H9 (cell line): ENCODE measurements at regions not wholly inside any gene's neighbourhood (a gene's known extent, or its start where the extent isn't known, plus 50 kb on each side); places are given as distances from the start of the nearest gene placed in this dataset.

Experiments
- DNase-seq: peaks from one replicate; pipeline ENCODE4 v3.0.0-alpha.2; 2017
- H2AFZ ChIP-seq: one replicate; pipeline ENCODE4 v1.6.1; 2013; ENCODE audit warnings: mild to moderate bottlenecking, low read length, control low read depth, moderate library complexity
- H2AK5ac ChIP-seq: 2 replicates; pipeline ENCODE4 v1.6.1; 2013; ENCODE audit warnings: low read length, control low read depth, mixed read lengths; ENCODE audit not compliant: insufficient read length
- H2BK120ac ChIP-seq: one replicate; pipeline ENCODE4 v1.6.1; 2013; ENCODE audit warnings: low read depth, mild to moderate bottlenecking, low read length, control low read depth, inconsistent platforms; ENCODE audit not compliant: poor library complexity, severe bottlenecking
- H2BK12ac ChIP-seq: 2 replicates; pipeline ENCODE4 v1.6.1; 2013; ENCODE audit warnings: low read length, control low read depth, mixed read lengths, low read depth; ENCODE audit not compliant: insufficient read length
- H2BK15ac ChIP-seq: 2 replicates; pipeline ENCODE4 v1.6.1; 2013; ENCODE audit warnings: low read depth, low read length, control low read depth
- H2BK20ac ChIP-seq: one replicate; pipeline ENCODE4 v1.6.1; 2013; ENCODE audit warnings: low read depth, mild to moderate bottlenecking, low read length, control low read depth, inconsistent platforms; ENCODE audit not compliant: poor library complexity, severe bottlenecking
- H2BK5ac ChIP-seq: 2 replicates; pipeline ENCODE4 v1.6.1; 2013; ENCODE audit warnings: low read length, control low read depth, mixed read lengths; ENCODE audit not compliant: insufficient read length
- H3K14ac ChIP-seq: 2 replicates; pipeline ENCODE4 v1.6.1; 2013; ENCODE audit warnings: low read length, control low read depth; ENCODE audit not compliant: insufficient read depth
- H3K18ac ChIP-seq: 2 replicates; pipeline ENCODE4 v1.6.1; 2013; ENCODE audit warnings: low read depth, mild to moderate bottlenecking, mixed read lengths, low read length, control low read depth; ENCODE audit not compliant: insufficient read length
- H3K23ac ChIP-seq: 2 replicates; pipeline ENCODE4 v1.6.1; 2013; ENCODE audit warnings: low read length, control low read depth, mixed read lengths, low read depth; ENCODE audit not compliant: insufficient read length
- H3K23me2 ChIP-seq: 2 replicates; pipeline ENCODE4 v1.6.1; 2013; ENCODE audit warnings: low read depth, mild to moderate bottlenecking, mixed read lengths, low read length, control low read depth; ENCODE audit not compliant: insufficient read length, poor library complexity, severe bottlenecking
- H3K27ac ChIP-seq: 2 replicates; pipeline ENCODE4 v1.5.1; 2013; ENCODE audit warnings: low read length, control low read depth, mixed read lengths, low read depth; ENCODE audit not compliant: insufficient read length
- H3K27me3 ChIP-seq: 2 replicates; pipeline ENCODE4 v1.6.1; 2013; ENCODE audit warnings: low read length, control low read depth, inconsistent platforms; ENCODE audit not compliant: insufficient read depth
- H3K4ac ChIP-seq: 2 replicates; pipeline ENCODE4 v1.6.1; 2013; ENCODE audit warnings: low read depth, mild to moderate bottlenecking, control low read depth, inconsistent platforms, low read length, moderate library complexity
- H3K4me1 ChIP-seq: 2 replicates; pipeline ENCODE4 v1.6.1; 2013; ENCODE audit warnings: low read length, control low read depth, inconsistent platforms; ENCODE audit not compliant: insufficient read depth
- H3K4me2 ChIP-seq: 2 replicates; pipeline ENCODE4 v1.6.1; 2013; ENCODE audit warnings: low read length, control low read depth, mixed read lengths; ENCODE audit not compliant: insufficient read length, insufficient read depth
- H3K56ac ChIP-seq: 2 replicates; pipeline ENCODE4 v1.6.1; 2013; ENCODE audit warnings: low read depth, mild to moderate bottlenecking, mixed read lengths, low read length, control low read depth; ENCODE audit not compliant: insufficient read length
- H3K79me1 ChIP-seq: 2 replicates; pipeline ENCODE4 v1.6.1; 2013; ENCODE audit warnings: low read depth, mild to moderate bottlenecking, moderate library complexity, low read length, control low read depth, inconsistent platforms; ENCODE audit not compliant: insufficient read depth, poor library complexity, severe bottlenecking
- H3K79me2 ChIP-seq: 2 replicates; pipeline ENCODE4 v1.6.1; 2013; ENCODE audit warnings: low read length, control low read depth, inconsistent platforms; ENCODE audit not compliant: insufficient read depth
- H3K9ac ChIP-seq: 2 replicates; pipeline ENCODE4 v1.6.1; 2013; ENCODE audit warnings: low read length, control low read depth, mixed read lengths; ENCODE audit not compliant: insufficient read length; ENCODE audit errors: extremely low read depth
- H3K9me3 ChIP-seq: one replicate; pipeline ENCODE4 v1.6.1; 2013; ENCODE audit warnings: low read depth, low read length, inconsistent platforms; ENCODE audit not compliant: control insufficient read depth
- H3T11ph ChIP-seq: one replicate; pipeline ENCODE4 v1.6.1; 2013; ENCODE audit warnings: mild to moderate bottlenecking, low read length, control low read depth, inconsistent platforms
- H4K20me1 ChIP-seq: one replicate; pipeline ENCODE4 v1.6.1; 2013; ENCODE audit not compliant: control insufficient read depth, insufficient read length, insufficient read depth
- H4K5ac ChIP-seq: 2 replicates; pipeline ENCODE4 v1.6.1; 2013; ENCODE audit warnings: low read depth, mild to moderate bottlenecking, mixed read lengths, low read length, control low read depth; ENCODE audit not compliant: insufficient read length
- H4K8ac ChIP-seq: replicated peaks from 2 replicates; pipeline ENCODE4 v1.6.1; 2013; ENCODE audit warnings: low read length, control low read depth, mixed read lengths, low read depth; ENCODE audit not compliant: insufficient read length
- H4K91ac ChIP-seq: 2 replicates; pipeline ENCODE4 v1.6.1; 2013; ENCODE audit warnings: low read depth, mild to moderate bottlenecking, moderate library complexity, mixed read lengths, low read length, control low read depth; ENCODE audit not compliant: insufficient read length
- H3K27ac Mint-ChIP-seq, 3 experiments: 2 replicates in 2 of 3; 3 replicates in 1 of 3; pipeline ENCODE4 v1.8.0; 2020 to 2021; ENCODE audit warnings: mixed read lengths in 3 of 3, mild to moderate bottlenecking in 1 of 3, moderate library complexity in 1 of 3
- H3K27me3 Mint-ChIP-seq: 2 replicates; pipeline ENCODE4 v1.8.0; 2021; ENCODE audit warnings: low read depth, mild to moderate bottlenecking, moderate library complexity, mixed read lengths
- H3K36me3 Mint-ChIP-seq, 3 experiments: 2 replicates in 2 of 3; 3 replicates in 1 of 3; pipeline ENCODE4 v1.8.0; 2020 to 2021; ENCODE audit warnings: low read depth in 3 of 3, mixed read lengths in 3 of 3; ENCODE audit not compliant: insufficient read depth in 1 of 3
- H3K4me1 Mint-ChIP-seq, 2 experiments: 2 replicates each; pipeline ENCODE4 v1.8.0; 2020; ENCODE audit warnings: mixed read lengths in 2 of 2
- H3K4me3 Mint-ChIP-seq, 2 experiments: 2 replicates in 1 of 2; 3 replicates in 1 of 2; pipeline ENCODE4 v1.8.0; 2020 to 2021; ENCODE audit warnings: mild to moderate bottlenecking in 2 of 2, mixed read lengths in 2 of 2, moderate library complexity in 1 of 2
- H3K9me3 Mint-ChIP-seq, 2 experiments: 2 replicates in 1 of 2; 3 replicates in 1 of 2; pipeline ENCODE4 v1.8.0; 2020; ENCODE audit warnings: mild to moderate bottlenecking in 2 of 2, mixed read lengths in 2 of 2, moderate library complexity in 1 of 2
- CTCF ChIP-seq: fragments of 200-600 bp; sonication (generic); conservative IDR thresholded peaks from 3 replicates; pipeline ENCODE4 v1.8.0; 2021; ENCODE audit warnings: antibody characterized with exemption, mild to moderate bottlenecking
- WGBS: extraction: QIAGEN DNeasy Blood & Tissue Kit; methylation state at CpG from one replicate; pipeline ENCODE4 v1.1.7; 2013; ENCODE audit warnings: missing lambda C conversion rate, low lambda C conversion rate, mixed read lengths; ENCODE audit not compliant: insufficient read length; ENCODE audit errors: extremely low coverage; 5-methylcytosine and 5-hydroxymethylcytosine counted together

- H3K4me1 ChIP-seq: no peaks in the 10 kb centered on the region
- H2BK12ac ChIP-seq: no peak overlapping the region
- H3K4me2 ChIP-seq: no peak overlapping the region
- H2BK120ac ChIP-seq: no peak overlapping the region
- H3T11ph ChIP-seq: no peak overlapping the region
- no peak overlapping the region for H3K18ac ChIP-seq
- H4K91ac ChIP-seq: no peak overlapping the region
- no peak overlapping the region for H2BK5ac ChIP-seq
- no peaks in the 10 kb centered on the region for H3K79me1 ChIP-seq
- Mint-ChIP-seq H3K9me3 (peaks cover 7 to 16% of the 10 kb centered on the region in 2 experiments; a peak in 4 of 5 replicates), H3K4me3 (no peak overlapping the region), H3K27me3 (peaks cover 7% of the 10 kb centered on the region), H3K27ac (no peak overlapping the region), H3K4me1 (no peaks in the 10 kb centered on the region; a peak in 1 of 4 replicates), H3K36me3 (peaks cover 0 to 5% (median 4%) of the 10 kb centered on the region in 3 experiments; a peak in 6 of 7 replicates)
- H2AK5ac ChIP-seq: no peak overlapping the region
- no peak overlapping the region for H3K27ac ChIP-seq
- no peak overlapping the region for H2AFZ ChIP-seq
- H3K27me3 ChIP-seq: no peaks in the 10 kb centered on the region
- no peak for DNase-seq
- no peaks in the 10 kb centered on the region for H4K20me1 ChIP-seq
- no peak overlapping the region for H4K8ac ChIP-seq
- no peak overlapping the region for H3K9ac ChIP-seq
- no peaks in the 10 kb centered on the region for H3K79me2 ChIP-seq
- no peak overlapping the region for H2BK20ac ChIP-seq
- no peak overlapping the region for H3K14ac ChIP-seq
- H3K9me3 ChIP-seq: no peaks in the 10 kb centered on the region
- H3K56ac ChIP-seq: no peak overlapping the region
- no CpG with 5 or more reads among the region's 4 CpGs for WGBS
- H3K4ac ChIP-seq: no peak overlapping the region
- TF ChIP-seq CTCF: no peak
- no peak overlapping the region for H3K23ac ChIP-seq
- H2BK15ac ChIP-seq: no peak overlapping the region
- H4K5ac ChIP-seq: no peak overlapping the region
- no peaks in the 10 kb centered on the region for H3K23me2 ChIP-seq
These were observed 263.3 kb upstream of the CLNK start for GRCh38 chr4:10947898-10948297.
